WTC11 (cell line): ENCODE measurements at regions not wholly inside any gene's neighbourhood (a gene's known extent, or its start where the extent isn't known, plus 50 kb on each side); places are given as distances from the start of the nearest gene placed in this dataset.

Experiments used
- ATAC-seq: fragments of 200-7000 bp; cut with Tn5 transposase; 2 replicates; pipeline ENCODE4 v1.10.0; 2021; ENCODE audit warnings: mild to moderate bottlenecking, moderate library complexity
- CTCF ChIA-PET: fragments of 300-600 bp; sonication (Branson Sonifier 250); formaldehyde crosslinking; loops from one replicate; lab custom pipeline; 2021; ENCODE audit warnings: antibody characterized with exemption; lab: Charles Lee
- POLR2A ChIA-PET: fragments of 350-600 bp; sonication (Branson Sonifier 250); formaldehyde crosslinking; loops from one replicate; lab custom pipeline; 2021; ENCODE audit warnings: antibody characterized with exemption; lab: Charles Lee
- DNase-seq: peaks from one replicate; pipeline ENCODE4 v3.0.0; 2021; ENCODE audit warnings: low spot score
- H3K27ac Mint-ChIP-seq: 2 replicates; pipeline ENCODE4 v1.8.0; 2021; ENCODE audit warnings: mixed read lengths
- H3K27me3 Mint-ChIP-seq: 2 replicates; pipeline ENCODE4 v1.8.0; 2021; ENCODE audit warnings: low read depth, mild to moderate bottlenecking, moderate library complexity, mixed read lengths
- H3K36me3 Mint-ChIP-seq: 2 replicates; pipeline ENCODE4 v1.8.0; 2021; ENCODE audit warnings: mixed read lengths
- H3K4me1 Mint-ChIP-seq: 2 replicates; pipeline ENCODE4 v1.8.0; 2022; ENCODE audit warnings: mixed read lengths
- H3K4me3 Mint-ChIP-seq: 2 replicates; pipeline ENCODE4 v1.8.0; 2021; ENCODE audit warnings: mild to moderate bottlenecking, moderate library complexity, mixed read lengths
- H3K9me3 Mint-ChIP-seq: 2 replicates; pipeline ENCODE4 v1.8.0; 2021; ENCODE audit warnings: mixed read lengths
- ATF1 ChIP-seq: sonication (generic); formaldehyde crosslinking; IDR thresholded peaks from 2 replicates; pipeline ENCODE4 v1.8.1; 2023; ENCODE audit warnings: mild to moderate bottlenecking, moderate library complexity, missing genetic modification reagents
- E2F5 ChIP-seq: sonication (generic); formaldehyde crosslinking; IDR thresholded peaks from 2 replicates; pipeline ENCODE4 v1.8.1; 2022; ENCODE audit warnings: mild to moderate bottlenecking, moderate library complexity, missing genetic modification reagents
- ELF4 ChIP-seq: sonication (generic); formaldehyde crosslinking; IDR thresholded peaks from 2 replicates; pipeline ENCODE4 v1.8.1; 2022; ENCODE audit warnings: low read depth, mild to moderate bottlenecking, moderate library complexity, missing genetic modification reagents
- GABPB1 ChIP-seq: sonication (generic); formaldehyde crosslinking; IDR thresholded peaks from 2 replicates; pipeline ENCODE4 v1.8.1; 2023; ENCODE audit warnings: mild to moderate bottlenecking, missing genetic modification reagents
- GTF2I ChIP-seq: fragments of 250-450 bp; sonication (Bioruptor Pico); conservative IDR thresholded peaks from 2 replicates; pipeline ENCODE4 v1.4.0; 2021; ENCODE audit warnings: mild to moderate bottlenecking
- HMGA2 ChIP-seq: fragments of 250-450 bp; sonication (Bioruptor Pico); IDR thresholded peaks from 2 replicates; pipeline ENCODE4 v1.4.0; 2021; ENCODE audit warnings: mild to moderate bottlenecking, moderate library complexity
- JAZF1 ChIP-seq: fragments of 250-450 bp; sonication (Bioruptor Pico); IDR thresholded peaks from 2 replicates; pipeline ENCODE4 v1.9.0; 2021; ENCODE audit warnings: moderate library complexity, mild to moderate bottlenecking, inconsistent platforms
- NFE2L1 ChIP-seq: sonication (generic); formaldehyde crosslinking; IDR thresholded peaks from 2 replicates; pipeline ENCODE4 v1.8.1; 2023; ENCODE audit warnings: missing genetic modification reagents
- NR1H2 ChIP-seq: sonication (generic); formaldehyde crosslinking; IDR thresholded peaks from 2 replicates; pipeline ENCODE4 v1.9.0; 2021; ENCODE audit warnings: mild to moderate bottlenecking, moderate library complexity, missing genetic modification reagents
- NR2C2 ChIP-seq: sonication (generic); formaldehyde crosslinking; IDR thresholded peaks from 2 replicates; pipeline ENCODE4 v1.8.0; 2022; ENCODE audit warnings: mild to moderate bottlenecking, missing genetic modification reagents
- OVOL2 ChIP-seq: fragments of 250-450 bp; sonication (Bioruptor Pico); IDR thresholded peaks from 2 replicates; pipeline ENCODE4 v1.9.0; 2021; ENCODE audit warnings: mild to moderate bottlenecking, borderline replicate concordance
- RORB ChIP-seq: fragments of 250-450 bp; sonication (Bioruptor Pico); IDR thresholded peaks from 2 replicates; pipeline ENCODE4 v1.9.0; 2021; ENCODE audit warnings: mild to moderate bottlenecking
- SP1 ChIP-seq: sonication (generic); formaldehyde crosslinking; conservative IDR thresholded peaks from 2 replicates; pipeline ENCODE4 v1.8.1; 2022; ENCODE audit warnings: missing genetic modification reagents
- ZNF219 ChIP-seq: sonication (generic); formaldehyde crosslinking; IDR thresholded peaks from 2 replicates; pipeline ENCODE4 v1.8.0; 2023; ENCODE audit warnings: missing genetic modification reagents, mild to moderate bottlenecking, borderline replicate concordance
- ZNF232 ChIP-seq: sonication (generic); formaldehyde crosslinking; IDR thresholded peaks from 2 replicates; pipeline ENCODE4 v1.8.0; 2022; ENCODE audit warnings: mild to moderate bottlenecking, missing genetic modification reagents
- ZNF396 ChIP-seq: fragments of 250-450 bp; sonication (Bioruptor Pico); IDR thresholded peaks from 2 replicates; pipeline ENCODE4 v1.8.0; 2021; ENCODE audit warnings: mild to moderate bottlenecking, moderate library complexity, borderline replicate concordance
- TF ChIP-seq, protein P1 (sequence below): sonication (generic); formaldehyde crosslinking; IDR thresholded peaks from 2 replicates; pipeline ENCODE4 v1.8.1; 2023; ENCODE audit warnings: mild to moderate bottlenecking, missing genetic modification reagents
- TF ChIP-seq, protein P2 (sequence below): sonication (generic); formaldehyde crosslinking; IDR thresholded peaks from 2 replicates; pipeline ENCODE4 v1.8.0; 2022; ENCODE audit warnings: missing genetic modification reagents
- TF ChIP-seq, protein P3 (sequence below): fragments of 250-450 bp; sonication (Bioruptor Pico); IDR thresholded peaks from 2 replicates; pipeline ENCODE4 v1.8.0; 2021; ENCODE audit warnings: mild to moderate bottlenecking
- TF ChIP-seq, protein P4 (sequence below): sonication (generic); formaldehyde crosslinking; IDR thresholded peaks from 2 replicates; pipeline ENCODE4 v1.8.1; 2023; ENCODE audit warnings: mild to moderate bottlenecking, missing genetic modification reagents

DNA sequence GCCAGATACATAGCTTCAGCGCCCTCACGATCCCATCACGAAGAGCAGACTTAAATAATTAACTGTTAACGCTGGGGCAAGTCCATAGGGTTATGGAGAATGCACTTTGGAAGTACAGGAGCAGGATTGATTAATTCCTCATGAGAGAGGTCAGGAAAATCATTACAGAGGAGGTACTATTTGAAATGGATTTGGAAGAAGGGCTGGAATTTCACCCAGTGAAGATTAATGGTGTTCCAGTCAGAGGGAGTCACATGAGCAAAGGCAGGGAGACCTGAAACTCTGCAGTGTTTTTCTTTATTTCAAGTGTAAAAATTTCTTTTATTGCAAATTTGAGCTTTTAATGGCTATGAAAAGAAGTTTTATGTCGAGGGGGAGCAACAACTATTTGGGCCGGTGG, 329.8 kb upstream of the GRM7 start (continued):
- TF ChIP-seq E2F5 (CRISPR knock-in tag) (no peak), ELF4 (CRISPR knock-in tag) (no peak), ZNF232 (CRISPR knock-in tag) (no peak), ATF1 (no peak), JAZF1 (CRISPR knock-in tag) (no peak), ZNF396 (CRISPR knock-in tag) (no peak)
- TF ChIP-seq, protein P1, sequence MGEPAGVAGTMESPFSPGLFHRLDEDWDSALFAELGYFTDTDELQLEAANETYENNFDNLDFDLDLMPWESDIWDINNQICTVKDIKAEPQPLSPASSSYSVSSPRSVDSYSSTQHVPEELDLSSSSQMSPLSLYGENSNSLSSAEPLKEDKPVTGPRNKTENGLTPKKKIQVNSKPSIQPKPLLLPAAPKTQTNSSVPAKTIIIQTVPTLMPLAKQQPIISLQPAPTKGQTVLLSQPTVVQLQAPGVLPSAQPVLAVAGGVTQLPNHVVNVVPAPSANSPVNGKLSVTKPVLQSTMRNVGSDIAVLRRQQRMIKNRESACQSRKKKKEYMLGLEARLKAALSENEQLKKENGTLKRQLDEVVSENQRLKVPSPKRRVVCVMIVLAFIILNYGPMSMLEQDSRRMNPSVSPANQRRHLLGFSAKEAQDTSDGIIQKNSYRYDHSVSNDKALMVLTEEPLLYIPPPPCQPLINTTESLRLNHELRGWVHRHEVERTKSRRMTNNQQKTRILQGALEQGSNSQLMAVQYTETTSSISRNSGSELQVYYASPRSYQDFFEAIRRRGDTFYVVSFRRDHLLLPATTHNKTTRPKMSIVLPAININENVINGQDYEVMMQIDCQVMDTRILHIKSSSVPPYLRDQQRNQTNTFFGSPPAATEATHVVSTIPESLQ (CRISPR knock-in tag), result no peak
- TF ChIP-seq, protein P2, sequence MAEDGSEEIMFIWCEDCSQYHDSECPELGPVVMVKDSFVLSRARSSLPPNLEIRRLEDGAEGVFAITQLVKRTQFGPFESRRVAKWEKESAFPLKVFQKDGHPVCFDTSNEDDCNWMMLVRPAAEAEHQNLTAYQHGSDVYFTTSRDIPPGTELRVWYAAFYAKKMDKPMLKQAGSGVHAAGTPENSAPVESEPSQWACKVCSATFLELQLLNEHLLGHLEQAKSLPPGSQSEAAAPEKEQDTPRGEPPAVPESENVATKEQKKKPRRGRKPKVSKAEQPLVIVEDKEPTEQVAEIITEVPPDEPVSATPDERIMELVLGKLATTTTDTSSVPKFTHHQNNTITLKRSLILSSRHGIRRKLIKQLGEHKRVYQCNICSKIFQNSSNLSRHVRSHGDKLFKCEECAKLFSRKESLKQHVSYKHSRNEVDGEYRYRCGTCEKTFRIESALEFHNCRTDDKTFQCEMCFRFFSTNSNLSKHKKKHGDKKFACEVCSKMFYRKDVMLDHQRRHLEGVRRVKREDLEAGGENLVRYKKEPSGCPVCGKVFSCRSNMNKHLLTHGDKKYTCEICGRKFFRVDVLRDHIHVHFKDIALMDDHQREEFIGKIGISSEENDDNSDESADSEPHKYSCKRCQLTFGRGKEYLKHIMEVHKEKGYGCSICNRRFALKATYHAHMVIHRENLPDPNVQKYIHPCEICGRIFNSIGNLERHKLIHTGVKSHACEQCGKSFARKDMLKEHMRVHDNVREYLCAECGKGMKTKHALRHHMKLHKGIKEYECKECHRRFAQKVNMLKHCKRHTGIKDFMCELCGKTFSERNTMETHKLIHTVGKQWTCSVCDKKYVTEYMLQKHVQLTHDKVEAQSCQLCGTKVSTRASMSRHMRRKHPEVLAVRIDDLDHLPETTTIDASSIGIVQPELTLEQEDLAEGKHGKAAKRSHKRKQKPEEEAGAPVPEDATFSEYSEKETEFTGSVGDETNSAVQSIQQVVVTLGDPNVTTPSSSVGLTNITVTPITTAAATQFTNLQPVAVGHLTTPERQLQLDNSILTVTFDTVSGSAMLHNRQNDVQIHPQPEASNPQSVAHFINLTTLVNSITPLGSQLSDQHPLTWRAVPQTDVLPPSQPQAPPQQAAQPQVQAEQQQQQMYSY (CRISPR knock-in tag), result no peak
- TF ChIP-seq, protein P3, sequence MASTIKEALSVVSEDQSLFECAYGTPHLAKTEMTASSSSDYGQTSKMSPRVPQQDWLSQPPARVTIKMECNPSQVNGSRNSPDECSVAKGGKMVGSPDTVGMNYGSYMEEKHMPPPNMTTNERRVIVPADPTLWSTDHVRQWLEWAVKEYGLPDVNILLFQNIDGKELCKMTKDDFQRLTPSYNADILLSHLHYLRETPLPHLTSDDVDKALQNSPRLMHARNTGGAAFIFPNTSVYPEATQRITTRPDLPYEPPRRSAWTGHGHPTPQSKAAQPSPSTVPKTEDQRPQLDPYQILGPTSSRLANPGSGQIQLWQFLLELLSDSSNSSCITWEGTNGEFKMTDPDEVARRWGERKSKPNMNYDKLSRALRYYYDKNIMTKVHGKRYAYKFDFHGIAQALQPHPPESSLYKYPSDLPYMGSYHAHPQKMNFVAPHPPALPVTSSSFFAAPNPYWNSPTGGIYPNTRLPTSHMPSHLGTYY, result no peak
- TF ChIP-seq, all 79 proteins: peak for 0

DNA sequence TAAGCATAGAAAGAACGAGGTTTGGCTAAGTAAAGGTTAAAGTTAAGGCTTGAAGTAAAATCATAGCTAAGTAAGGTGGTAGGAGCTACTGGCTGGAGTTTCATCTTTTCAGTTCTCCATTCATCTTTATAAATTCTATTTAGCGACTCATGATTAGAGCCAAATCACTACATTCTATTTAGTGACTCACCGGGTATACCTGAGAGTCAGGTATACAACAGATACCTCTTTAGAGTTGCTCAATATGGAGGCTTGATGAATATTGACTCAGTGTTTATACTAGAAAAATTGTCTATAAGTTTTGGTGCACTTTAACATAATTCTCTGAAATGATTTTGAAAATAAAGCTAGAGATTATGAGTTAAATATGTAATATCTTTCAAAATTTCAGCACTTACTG, 328.8 kb upstream of the GRM7 start:
- DNase-seq (no peak), ATAC-seq (no peak)
- H3K27ac Mint-ChIP-seq, result no peak overlapping the region
- TF ChIP-seq OVOL2 (CRISPR knock-in tag) (no peak), NR2C2 (no peak), GTF2I (CRISPR knock-in tag) (no peak), RORB (CRISPR knock-in tag) (no peak), NR1H2 (CRISPR knock-in tag) (no peak), ZNF219 (no peak), SP1 (CRISPR knock-in tag) (no peak), HMGA2 (CRISPR knock-in tag) (no peak), NFE2L1 (no peak), GABPB1 (CRISPR knock-in tag) (no peak), ELF4 (CRISPR knock-in tag) (no peak), ZNF232 (CRISPR knock-in tag) (no peak)
- TF ChIP-seq, protein P4, sequence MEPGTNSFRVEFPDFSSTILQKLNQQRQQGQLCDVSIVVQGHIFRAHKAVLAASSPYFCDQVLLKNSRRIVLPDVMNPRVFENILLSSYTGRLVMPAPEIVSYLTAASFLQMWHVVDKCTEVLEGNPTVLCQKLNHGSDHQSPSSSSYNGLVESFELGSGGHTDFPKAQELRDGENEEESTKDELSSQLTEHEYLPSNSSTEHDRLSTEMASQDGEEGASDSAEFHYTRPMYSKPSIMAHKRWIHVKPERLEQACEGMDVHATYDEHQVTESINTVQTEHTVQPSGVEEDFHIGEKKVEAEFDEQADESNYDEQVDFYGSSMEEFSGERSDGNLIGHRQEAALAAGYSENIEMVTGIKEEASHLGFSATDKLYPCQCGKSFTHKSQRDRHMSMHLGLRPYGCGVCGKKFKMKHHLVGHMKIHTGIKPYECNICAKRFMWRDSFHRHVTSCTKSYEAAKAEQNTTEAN (CRISPR knock-in tag), result no peak
- no peaks in the 10 kb centered on the region for H3K4me1 Mint-ChIP-seq
- H3K9me3 Mint-ChIP-seq, result peaks cover 59% of the 10 kb centered on the region
- H3K27me3 Mint-ChIP-seq, result no peaks in the 10 kb centered on the region
- H3K36me3 Mint-ChIP-seq, result peaks cover 32% of the 10 kb centered on the region
- ChIA-PET POLR2A (no interaction called here), CTCF (no interaction called here)
- no peak overlapping the region for H3K4me3 Mint-ChIP-seq
